Karpas-422 (cell line): ENCODE measurements at regions not wholly inside any gene's neighbourhood (a gene's known extent, or its start where the extent isn't known, plus 50 kb on each side); places are given as distances from the start of the nearest gene placed in this dataset. TPM values are rescaled to one million over a fixed set of nuclear protein-coding genes. Genes with fewer than 3 reads are reported as not detected.

Source experiments
- small RNA-seq: library from RNA; depleted of rRNA; stranded (forward); fragments of <200 nt; gene quantifications from one replicate; pipeline ENCODE3, GENCODE V24; 2014

Small RNAs in the stretch of these regions (small RNA-seq; reads per million reads assigned to genes)
- not detected for gene MIR1972-2
